A549 (cell line): ENCODE measurements at regions not wholly inside any gene's neighbourhood (a gene's known extent, or its start where the extent isn't known, plus 50 kb on each side); places are given as distances from the start of the nearest gene placed in this dataset.

ENCODE experiments used
- ATAC-seq, 2 experiments: fragments of 200-7000 bp in 1 of 2; fragments of >200 bp in 1 of 2; cut with Nextera tagmentation in 1 of 2; cut with Tn5 transposase in 1 of 2; 3 replicates each; pipeline versions ENCODE4 v1.8.0 to v1.9.1; 2018 to 2020; ENCODE audit warnings: mild to moderate bottlenecking in 1 of 2, moderate library complexity in 1 of 2
- CTCF ChIA-PET: fragments of 300-600 bp; sonication (Branson Sonifier 250); formaldehyde crosslinking; extraction: SDS; loops from one replicate; lab custom pipeline; 2021; ENCODE audit warnings: antibody characterized with exemption, inconsistent platforms; lab: Yijun Ruan, JAX
- POLR2A ChIA-PET: fragments of 350-600 bp; formaldehyde crosslinking; extraction: SDS; loops from one replicate; lab custom pipeline; 2021; ENCODE audit warnings: antibody characterized with exemption, inconsistent platforms; lab: Yijun Ruan, JAX
- DNase-seq, 2 experiments: peaks; one replicate each; pipeline versions ENCODE4 v3.0.0 to v3.0.0-alpha.2; 2011 to 2016; ENCODE audit warnings: low read depth in 1 of 2, low spot score in 1 of 2
- FAIRE-seq: peaks from 2 replicates; lab custom pipeline; 2011; peaks lifted over from hg19 to GRCh38; lab: Jason Lieb, UNC
- H3K27ac ChIP-seq, 2 experiments: fragments of >200 bp; sonication (Bioruptor Twin); formaldehyde crosslinking; 3 replicates each; pipeline ENCODE4 v1.5.1; 2016 to 2017
- H3K4me1 ChIP-seq: fragments of >200 bp; sonication (Bioruptor Twin); formaldehyde crosslinking; 3 replicates; pipeline ENCODE4 v1.6.1; 2016
- H3K4me2 ChIP-seq: fragments of >200 bp; sonication (Bioruptor Twin); formaldehyde crosslinking; 3 replicates; pipeline ENCODE4 v1.6.1; 2016
- H3K4me3 ChIP-seq: fragments of >200 bp; sonication (Bioruptor Twin); formaldehyde crosslinking; 3 replicates; pipeline ENCODE4 v1.5.1; 2016
- H3K9me3 ChIP-seq: fragments of >200 bp; sonication (Bioruptor Twin); formaldehyde crosslinking; 3 replicates; pipeline ENCODE4 v1.6.1; 2016
- BCL3 ChIP-seq: fragments of >200 bp; sonication (Bioruptor Twin); formaldehyde crosslinking; IDR thresholded peaks from 3 replicates; pipeline ENCODE4 v1.6.1; 2016
- CEBPB ChIP-seq, 2 experiments: fragments of >200 bp in 1 of 2; sonication (Bioruptor Twin) in 1 of 2; formaldehyde crosslinking in 1 of 2; IDR thresholded peaks; 2 replicates each; pipeline ENCODE4 v1.6.1; 2012 to 2016
- CHD2 ChIP-seq: fragments of 150-350 bp; IDR thresholded peaks from 2 replicates; pipeline ENCODE4 v1.6.1; 2014; ENCODE audit warnings: low read length; ENCODE audit not compliant: partially characterized antibody
- EHF ChIP-seq: fragments of 250-450 bp; sonication (Bioruptor Pico); IDR thresholded peaks from 2 replicates; pipeline ENCODE4 v1.5.0; 2020; ENCODE audit warnings: mild to moderate bottlenecking
- ESRRA ChIP-seq: fragments of 150-350 bp; IDR thresholded peaks from 2 replicates; pipeline ENCODE4 v1.6.1; 2014; ENCODE audit warnings: mild to moderate bottlenecking, low read length, borderline replicate concordance
- FOSL2 ChIP-seq, 2 experiments: fragments of 450-650 bp in 1 of 2; fragments of >200 bp in 1 of 2; sonication (Bioruptor Twin) in 1 of 2; formaldehyde crosslinking; IDR thresholded peaks; 2 replicates each; pipeline versions ENCODE4 v1.5.0 to v1.6.1; 2016 to 2020; ENCODE audit warnings: mild to moderate bottlenecking in 1 of 2, moderate library complexity in 1 of 2
- FOXS1 ChIP-seq: fragments of 250-450 bp; sonication (Bioruptor Pico); IDR thresholded peaks from 2 replicates; pipeline ENCODE4 v1.5.0; 2020; ENCODE audit warnings: mild to moderate bottlenecking, moderate library complexity
- HOXA7 ChIP-seq: fragments of 250-450 bp; sonication (Bioruptor Pico); IDR thresholded peaks from 2 replicates; pipeline ENCODE4 v1.5.0; 2020; ENCODE audit warnings: mild to moderate bottlenecking, moderate library complexity
- HOXB13 ChIP-seq: fragments of 250-450 bp; sonication (Bioruptor Pico); IDR thresholded peaks from 2 replicates; pipeline ENCODE4 v1.5.0; 2020; ENCODE audit warnings: low read depth, mild to moderate bottlenecking, moderate library complexity
- HOXB5 ChIP-seq: fragments of 250-450 bp; sonication (Bioruptor Pico); IDR thresholded peaks from 2 replicates; pipeline ENCODE4 v1.5.0; 2020; ENCODE audit warnings: mild to moderate bottlenecking, moderate library complexity
- JUN ChIP-seq, 2 experiments: fragments of >200 bp; sonication (Bioruptor Twin); formaldehyde crosslinking; IDR thresholded peaks; 2 replicates in 1 of 2; 3 replicates in 1 of 2; pipeline ENCODE4 v1.6.1; 2016 to 2017
- KDM1A ChIP-seq: fragments of 200-600 bp; sonication (generic); IDR thresholded peaks from 2 replicates; pipeline ENCODE4 v1.6.1; 2016; ENCODE audit warnings: low read depth, mild to moderate bottlenecking
- MAX ChIP-seq: IDR thresholded peaks from 2 replicates; pipeline ENCODE4 v1.6.1; 2012
- MYC ChIP-seq: IDR thresholded peaks from 2 replicates; pipeline ENCODE4 v1.6.1; 2012; ENCODE audit warnings: mild to moderate bottlenecking, inconsistent platforms, low read length, improper control_type of control experiment, borderline replicate concordance
- NFE2L2 ChIP-seq: fragments of 150-350 bp; conservative IDR thresholded peaks from 2 replicates; pipeline ENCODE4 v1.6.1; 2014; ENCODE audit warnings: low read length
- NR3C1 ChIP-seq: fragments of >200 bp; sonication (Bioruptor Twin); formaldehyde crosslinking; IDR thresholded peaks from 3 replicates; pipeline ENCODE4 v1.6.1; 2017
- POLR2A ChIP-seq: IDR thresholded peaks from 2 replicates; pipeline ENCODE4 v1.6.1; 2012; ENCODE audit warnings: mild to moderate bottlenecking, low read length
- RFX5 ChIP-seq: fragments of 450-650 bp; IDR thresholded peaks from 2 replicates; pipeline ENCODE4 v1.7.1; 2014; ENCODE audit warnings: antibody characterized with exemption, mild to moderate bottlenecking, moderate library complexity
- RNF2 ChIP-seq: fragments of 200-600 bp; sonication (generic); IDR thresholded peaks from 2 replicates; pipeline ENCODE4 v1.6.1; 2016; ENCODE audit warnings: low read depth, mild to moderate bottlenecking, antibody characterized with exemption, moderate library complexity, borderline replicate concordance
- SMC3 ChIP-seq: fragments of >200 bp; sonication (Bioruptor Twin); formaldehyde crosslinking; IDR thresholded peaks from 3 replicates; pipeline ENCODE4 v1.6.1; 2018; ENCODE audit warnings: inconsistent platforms
- TFCP2L1 ChIP-seq: fragments of 250-450 bp; sonication (Bioruptor Pico); IDR thresholded peaks from 2 replicates; pipeline ENCODE4 v1.5.0; 2021; ENCODE audit warnings: mild to moderate bottlenecking
- TP53 ChIP-seq: fragments of 250-450 bp; sonication (Bioruptor Pico); IDR thresholded peaks from 2 replicates; pipeline ENCODE4 v1.5.0; 2021; ENCODE audit warnings: mild to moderate bottlenecking, moderate library complexity
- USF2 ChIP-seq: fragments of 450-650 bp; IDR thresholded peaks from 2 replicates; pipeline ENCODE4 v1.6.1; 2014; ENCODE audit warnings: antibody characterized with exemption
- ZC3H11A ChIP-seq: fragments of 450-650 bp; IDR thresholded peaks from 2 replicates; pipeline ENCODE4 v1.6.1; 2014; ENCODE audit warnings: antibody characterized with exemption, mild to moderate bottlenecking
- ZFP36 ChIP-seq: fragments of 450-650 bp; IDR thresholded peaks from 2 replicates; pipeline ENCODE4 v1.6.1; 2014; ENCODE audit warnings: borderline replicate concordance; ENCODE audit not compliant: partially characterized antibody
- ZNF302 ChIP-seq: fragments of 250-450 bp; sonication (Bioruptor Pico); IDR thresholded peaks from 2 replicates; pipeline ENCODE4 v1.9.0; 2021; ENCODE audit warnings: inconsistent platforms, mild to moderate bottlenecking, moderate library complexity
- ZSCAN20 ChIP-seq: fragments of 250-450 bp; sonication (Bioruptor Pico); IDR thresholded peaks from 2 replicates; pipeline ENCODE4 v1.8.0; 2022; ENCODE audit warnings: mild to moderate bottlenecking, moderate library complexity
- WGBS: methylation state at CpG from one replicate; pipeline ENCODE4 v1.1.6; 2017; ENCODE audit errors: missing lambda C conversion rate; 5-methylcytosine and 5-hydroxymethylcytosine counted together

GRCh38 chr4:67204441-67204840 lies 340.9 kb downstream of the CENPC start:
- H3K27ac ChIP-seq = no peak overlapping the region
- no peaks in the 10 kb centered on the region for H3K4me1 ChIP-seq
- no peaks in the 10 kb centered on the region for H3K9me3 ChIP-seq
- no peak overlapping the region for H3K4me2 ChIP-seq
- no peak overlapping the region for H3K4me3 ChIP-seq
- POLR2A ChIA-PET = no interaction called here
- CTCF ChIA-PET = no interaction called here
- no peak for DNase-seq
- no peak for ATAC-seq
- no peak for FAIRE-seq
- TF ChIP-seq POLR2A = no peak
- TF ChIP-seq ESRRA = no peak
- no peak for TF ChIP-seq ZNF302 (CRISPR knock-in tag)
- no peak for TF ChIP-seq ZC3H11A
- TF ChIP-seq RFX5 = no peak
- no peak for TF ChIP-seq TP53 (CRISPR knock-in tag)
- TF ChIP-seq HOXA7 (CRISPR knock-in tag) = no peak
- TF ChIP-seq CHD2 = no peak
- TF ChIP-seq, all 56 proteins: peak for 0

GRCh38 chr4:67201334-67201733 lies 344.0 kb downstream of the CENPC start:
- ATAC-seq (no peak), DNase-seq (no peak), FAIRE-seq (no peak)
- 82% methylated on average over 3 of the region's 3 CpGs for WGBS
- Histone ChIP-seq H3K4me3 (no peak overlapping the region), H3K27ac (no peak overlapping the region), H3K4me2 (no peak overlapping the region), H3K9me3 (no peaks in the 10 kb centered on the region), H3K4me1 (no peaks in the 10 kb centered on the region)
- no peak for TF ChIP-seq CHD2
- no peak for TF ChIP-seq HOXB13 (CRISPR knock-in tag)
- no peak for TF ChIP-seq POLR2A
- TF ChIP-seq USF2 = no peak
- TF ChIP-seq BCL3 = no peak
- TF ChIP-seq TFCP2L1 (CRISPR knock-in tag) = no peak
- TF ChIP-seq EHF (CRISPR knock-in tag) = no peak
- TF ChIP-seq CEBPB (IDR thresholded peaks at IDR 0.05) = no peak
- TF ChIP-seq RNF2 = no peak
- TF ChIP-seq NFE2L2 = no peak
- no peak for TF ChIP-seq HOXB5 (CRISPR knock-in tag)
- TF ChIP-seq ZSCAN20 (CRISPR knock-in tag) = no peak
- TF ChIP-seq ZFP36 = no peak
- TF ChIP-seq FOXS1 (CRISPR knock-in tag) = no peak
- TF ChIP-seq MYC = no peak
- TF ChIP-seq KDM1A = no peak
- TF ChIP-seq TP53 (CRISPR knock-in tag) = no peak
- no peak for TF ChIP-seq SMC3
- no peak for TF ChIP-seq FOSL2 (IDR thresholded peaks at IDR 0.05)
- no peak for TF ChIP-seq FOSL2 (CRISPR knock-in tag; IDR thresholded peaks at IDR 0.05)
- CTCF ChIA-PET = no interaction called here
- POLR2A ChIA-PET = no interaction called here

- 3% methylated on average over 2 of the region's 2 CpGs for WGBS
- H3K27ac ChIP-seq = no peak overlapping the region
- FAIRE-seq = no peak
- POLR2A ChIA-PET = no interaction called here
- no peak overlapping the region for H3K4me3 ChIP-seq
- H3K4me1 ChIP-seq = no peaks in the 10 kb centered on the region
- CTCF ChIA-PET = no interaction called here
- peak in 1 of 2 experiments; percentile 55; a peak in 1 of 6 replicates for ATAC-seq
- no peak overlapping the region for H3K4me2 ChIP-seq
- no peaks in the 10 kb centered on the region for H3K9me3 ChIP-seq
- DNase-seq = peak in 1 of 2 experiments; percentile 48
- TF ChIP-seq MAX (no peak), JUN (IDR thresholded peaks at IDR 0.05) (no peak), NR3C1 (no peak), CEBPB (IDR thresholded peaks at IDR 0.05) (no peak), HOXA7 (CRISPR knock-in tag) (no peak)
Observed at GRCh38 chr4:67198727-67199126, 346.6 kb downstream of the CENPC start.
